ENCODE measurements at regions not wholly inside any gene's neighbourhood (a gene's known extent, or its start where the extent isn't known, plus 50 kb on each side); places are given as distances from the start of the nearest gene placed in this dataset.

DNA sequence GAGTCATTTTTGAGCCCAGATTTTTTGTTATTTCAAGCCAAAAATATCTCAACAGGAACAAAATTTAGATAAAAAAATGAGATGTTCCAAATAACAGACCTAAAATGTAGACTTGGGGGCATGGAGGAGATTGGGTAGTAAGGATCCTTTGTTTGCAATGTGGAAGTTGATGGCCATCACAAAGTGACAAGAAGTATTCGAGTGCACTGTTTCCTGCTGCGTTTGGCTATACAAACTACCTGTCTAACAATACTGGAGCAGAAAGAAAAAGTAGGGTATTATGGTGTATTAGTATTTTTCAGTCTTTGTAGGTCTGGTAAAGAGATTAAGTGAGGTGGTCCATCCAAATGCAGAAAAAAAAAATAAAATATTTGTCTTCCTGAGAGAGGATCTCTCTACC is 284.2 kb downstream of the C3orf38 start:
- Histone ChIP-seq H3K27ac (ENCODE audit: low read length) (no peak overlapping the region), H3K4me3 (ENCODE audit: low read length) (no peak overlapping the region), H2AFZ (ENCODE audit: low read length) (0 out of 2 replicates have a peak overlapping the region, but pooled peaks have one; percentile 10), H3K4me2 (ENCODE audit: low read length) (no peak overlapping the region), H4K20me1 (ENCODE audit: low read length) (no peaks in the 10 kb centered on the region), H3F3A (ENCODE audit: low read length, unreplicated experiment) (no peaks in the 10 kb centered on the region), H3K36me3 (ENCODE audit: low read depth, low read length) (no peaks in the 10 kb centered on the region), H3K27me3 (ENCODE audit: low read length) (0 out of 2 replicates have a peak, but pooled peaks cover 8% of the 10 kb centered on the region), H3K9me3 (ENCODE audit: low read length) (no peaks in the 10 kb centered on the region), H3K9ac (ENCODE audit: low read length) (no peak overlapping the region), H3K79me2 (ENCODE audit: low read length) (no peaks in the 10 kb centered on the region), H3K4me1 (ENCODE audit: insufficient read depth, low read length) (no peaks in the 10 kb centered on the region), H3K9me2 (replicated peaks; ENCODE audit: low read length) (no peaks in the 10 kb centered on the region)
- DNase-seq (no peak), ATAC-seq (no peak)
- BruUV-seq (replicated peaks): no TSS peak
- TF ChIP-seq, protein P1, sequence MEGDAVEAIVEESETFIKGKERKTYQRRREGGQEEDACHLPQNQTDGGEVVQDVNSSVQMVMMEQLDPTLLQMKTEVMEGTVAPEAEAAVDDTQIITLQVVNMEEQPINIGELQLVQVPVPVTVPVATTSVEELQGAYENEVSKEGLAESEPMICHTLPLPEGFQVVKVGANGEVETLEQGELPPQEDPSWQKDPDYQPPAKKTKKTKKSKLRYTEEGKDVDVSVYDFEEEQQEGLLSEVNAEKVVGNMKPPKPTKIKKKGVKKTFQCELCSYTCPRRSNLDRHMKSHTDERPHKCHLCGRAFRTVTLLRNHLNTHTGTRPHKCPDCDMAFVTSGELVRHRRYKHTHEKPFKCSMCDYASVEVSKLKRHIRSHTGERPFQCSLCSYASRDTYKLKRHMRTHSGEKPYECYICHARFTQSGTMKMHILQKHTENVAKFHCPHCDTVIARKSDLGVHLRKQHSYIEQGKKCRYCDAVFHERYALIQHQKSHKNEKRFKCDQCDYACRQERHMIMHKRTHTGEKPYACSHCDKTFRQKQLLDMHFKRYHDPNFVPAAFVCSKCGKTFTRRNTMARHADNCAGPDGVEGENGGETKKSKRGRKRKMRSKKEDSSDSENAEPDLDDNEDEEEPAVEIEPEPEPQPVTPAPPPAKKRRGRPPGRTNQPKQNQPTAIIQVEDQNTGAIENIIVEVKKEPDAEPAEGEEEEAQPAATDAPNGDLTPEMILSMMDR (conservative IDR thresholded peaks at IDR 0.05; ENCODE audit: low read depth, low read length): no peak
- TF ChIP-seq EZH2 (IDR thresholded peaks at IDR 0.05; ENCODE audit: low read length, unreplicated experiment) (no peak), EZH2phosphoT487 (IDR thresholded peaks at IDR 0.05; ENCODE audit: borderline replicate concordance, low read length) (no peak)
- ChIA-PET POLR2A (ENCODE audit: unreplicated experiment) (interaction anchor here (0.5 kb wide), 1 partner anchor 9 kb away, joined by 5 read pairs; no protein-coding TSS in a partner anchor), CTCF (no interaction called here)
- intact Hi-C loops (cut with micrococcal nuclease): loop anchor here (5.0 kb wide), 1 partner anchor 52 kb away; no protein-coding TSS in a partner anchor

DNA sequence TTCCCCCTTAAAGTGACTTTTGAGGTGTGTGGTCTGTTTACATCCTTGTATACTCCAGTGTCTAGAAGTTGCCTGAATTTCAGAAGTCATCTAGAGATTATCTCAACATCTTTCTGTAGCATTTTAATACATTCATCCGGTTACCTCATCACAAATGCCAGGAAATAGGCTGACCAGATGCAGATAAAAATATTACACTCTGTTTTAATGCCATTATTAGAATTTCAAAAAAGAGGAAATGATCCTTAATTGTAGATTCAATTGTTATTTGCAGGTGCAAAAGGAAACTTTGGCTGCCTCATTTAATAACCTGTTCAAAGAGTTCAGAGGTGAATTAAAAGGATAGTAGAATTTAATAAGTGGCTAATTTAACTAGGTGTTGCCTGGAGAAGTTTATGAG is 290.9 kb downstream of the C3orf38 start:
- Histone ChIP-seq H3K27me3 (ENCODE audit: low read length) (peaks cover 11% of the 10 kb centered on the region; the same call in 1 of the 2 replicates), H2AFZ (ENCODE audit: low read length) (no peak overlapping the region), H3K27ac (ENCODE audit: low read length) (no peak overlapping the region), H3K9me3 (ENCODE audit: low read length) (no peaks in the 10 kb centered on the region), H4K20me1 (ENCODE audit: low read length) (no peaks in the 10 kb centered on the region), H3K36me3 (ENCODE audit: low read depth, low read length) (no peaks in the 10 kb centered on the region), H3K4me2 (ENCODE audit: low read length) (no peak overlapping the region), H3K9me2 (replicated peaks; ENCODE audit: low read length) (no peaks in the 10 kb centered on the region), H3K4me1 (ENCODE audit: insufficient read depth, low read length) (no peaks in the 10 kb centered on the region), H3K79me2 (ENCODE audit: low read length) (no peaks in the 10 kb centered on the region), H3K4me3 (ENCODE audit: low read length) (no peak overlapping the region), H3K9ac (ENCODE audit: low read length) (no peak overlapping the region), H3F3A (ENCODE audit: low read length, unreplicated experiment) (no peaks in the 10 kb centered on the region)
- ChIA-PET CTCF (no interaction called here), POLR2A (ENCODE audit: unreplicated experiment) (no interaction called here)
- no TSS peak for BruUV-seq (replicated peaks)
- intact Hi-C loops (cut with micrococcal nuclease): no loop called here
- DNase-seq: no peak
- TF ChIP-seq EZH2phosphoT487 (IDR thresholded peaks at IDR 0.05; ENCODE audit: borderline replicate concordance, low read length): no peak
- TF ChIP-seq, protein P1 (conservative IDR thresholded peaks at IDR 0.05; ENCODE audit: low read depth, low read length): no peak
- TF ChIP-seq EZH2 (IDR thresholded peaks at IDR 0.05; ENCODE audit: low read length, unreplicated experiment): no peak
- no peak for ATAC-seq

DNA sequence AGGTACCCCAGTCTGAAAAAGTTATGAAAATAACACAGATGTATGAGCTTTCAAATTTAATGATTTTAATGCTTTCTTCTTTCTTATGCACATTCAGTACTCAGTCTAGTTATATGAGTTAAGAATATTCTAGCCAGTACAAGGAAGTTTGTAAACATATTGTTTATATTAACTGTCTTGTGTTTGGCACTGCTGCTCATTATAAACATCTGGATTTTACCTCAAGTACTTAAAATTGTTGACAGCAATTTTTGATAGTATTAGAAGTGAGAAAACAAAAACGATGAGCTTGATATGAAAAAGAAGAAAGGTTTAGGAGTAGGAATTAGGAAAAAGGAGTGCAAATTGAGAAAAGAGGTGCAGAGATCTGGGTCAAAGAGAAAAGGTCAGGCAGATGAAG is 293.3 kb downstream of the C3orf38 start:
- TF ChIP-seq EZH2phosphoT487 (IDR thresholded peaks at IDR 0.05; ENCODE audit: borderline replicate concordance, low read length) (no peak), EZH2 (IDR thresholded peaks at IDR 0.05; ENCODE audit: low read length, unreplicated experiment) (no peak)
- TF ChIP-seq, protein P1 (conservative IDR thresholded peaks at IDR 0.05; ENCODE audit: low read depth, low read length): no peak
- intact Hi-C loops (cut with micrococcal nuclease): no loop called here
- no TSS peak for BruUV-seq (replicated peaks)
- Histone ChIP-seq H3K4me2 (ENCODE audit: low read length) (no peak overlapping the region), H3F3A (ENCODE audit: low read length, unreplicated experiment) (no peaks in the 10 kb centered on the region), H4K20me1 (ENCODE audit: low read length) (no peaks in the 10 kb centered on the region), H3K9ac (ENCODE audit: low read length) (no peak overlapping the region), H3K79me2 (ENCODE audit: low read length) (no peaks in the 10 kb centered on the region), H3K9me2 (replicated peaks; ENCODE audit: low read length) (no peaks in the 10 kb centered on the region), H3K4me3 (ENCODE audit: low read length) (no peak overlapping the region), H3K27me3 (ENCODE audit: low read length) (peaks cover 11% of the 10 kb centered on the region; the same call in 1 of the 2 replicates), H3K9me3 (ENCODE audit: low read length) (no peaks in the 10 kb centered on the region), H3K4me1 (ENCODE audit: insufficient read depth, low read length) (no peaks in the 10 kb centered on the region), H3K36me3 (ENCODE audit: low read depth, low read length) (no peaks in the 10 kb centered on the region), H2AFZ (ENCODE audit: low read length) (no peak overlapping the region), H3K27ac (ENCODE audit: low read length) (no peak overlapping the region)
- DNase-seq (no peak), ATAC-seq (no peak)
- ChIA-PET CTCF (no interaction called here), POLR2A (ENCODE audit: unreplicated experiment) (interaction anchor here (0.6 kb wide), 1 partner anchor 9 kb away, joined by 5 read pairs; no protein-coding TSS in a partner anchor)

Data from PC-3 (cell line).